Astrocyte (in vitro differentiated cells and primary cell): ENCODE measurements at regions not wholly inside any gene's neighbourhood (a gene's known extent, or its start where the extent isn't known, plus 50 kb on each side); places are given as distances from the start of the nearest gene placed in this dataset.

Experiments used
- EZH2 ChIP-seq: IDR thresholded peaks from 2 replicates; pipeline ENCODE4 v1.6.1; 2012; ENCODE audit warnings: mild to moderate bottlenecking, low read length, inconsistent platforms; ENCODE audit not compliant: insufficient read depth
- TF ChIP-seq, protein P1 (sequence below): IDR thresholded peaks from 2 replicates; pipeline ENCODE4 v1.5.1; 2011; ENCODE audit warnings: low read depth, mild to moderate bottlenecking, inconsistent platforms, low read length, moderate library complexity; ENCODE audit not compliant: insufficient read depth

DNA sequence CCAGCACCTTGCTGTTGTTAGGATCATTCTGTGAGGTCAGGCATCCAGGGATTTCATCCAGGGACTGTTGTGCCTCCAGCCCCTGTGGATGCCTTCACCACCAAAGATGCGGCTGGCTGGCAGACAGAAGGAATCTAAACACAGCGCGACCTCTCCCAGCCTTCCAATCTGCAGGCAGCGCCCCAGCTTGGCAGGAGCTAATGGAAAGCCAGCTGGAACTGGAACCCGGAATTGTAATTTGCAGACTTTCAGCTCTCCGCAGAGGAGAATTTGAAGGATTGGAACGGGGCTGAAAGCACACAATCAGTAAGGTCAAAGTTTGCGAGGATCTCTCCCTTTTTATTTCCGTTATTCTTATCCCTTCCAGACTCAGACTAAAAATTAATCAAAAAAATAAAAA lies 127.8 kb downstream of the TRIB2 start:
- TF ChIP-seq EZH2, result no peak
- TF ChIP-seq, protein P1, sequence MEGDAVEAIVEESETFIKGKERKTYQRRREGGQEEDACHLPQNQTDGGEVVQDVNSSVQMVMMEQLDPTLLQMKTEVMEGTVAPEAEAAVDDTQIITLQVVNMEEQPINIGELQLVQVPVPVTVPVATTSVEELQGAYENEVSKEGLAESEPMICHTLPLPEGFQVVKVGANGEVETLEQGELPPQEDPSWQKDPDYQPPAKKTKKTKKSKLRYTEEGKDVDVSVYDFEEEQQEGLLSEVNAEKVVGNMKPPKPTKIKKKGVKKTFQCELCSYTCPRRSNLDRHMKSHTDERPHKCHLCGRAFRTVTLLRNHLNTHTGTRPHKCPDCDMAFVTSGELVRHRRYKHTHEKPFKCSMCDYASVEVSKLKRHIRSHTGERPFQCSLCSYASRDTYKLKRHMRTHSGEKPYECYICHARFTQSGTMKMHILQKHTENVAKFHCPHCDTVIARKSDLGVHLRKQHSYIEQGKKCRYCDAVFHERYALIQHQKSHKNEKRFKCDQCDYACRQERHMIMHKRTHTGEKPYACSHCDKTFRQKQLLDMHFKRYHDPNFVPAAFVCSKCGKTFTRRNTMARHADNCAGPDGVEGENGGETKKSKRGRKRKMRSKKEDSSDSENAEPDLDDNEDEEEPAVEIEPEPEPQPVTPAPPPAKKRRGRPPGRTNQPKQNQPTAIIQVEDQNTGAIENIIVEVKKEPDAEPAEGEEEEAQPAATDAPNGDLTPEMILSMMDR, result no peak
